ENCODE measurements at regions not wholly inside any gene's neighbourhood (a gene's known extent, or its start where the extent isn't known, plus 50 kb on each side); places are given as distances from the start of the nearest gene placed in this dataset.

DNA sequence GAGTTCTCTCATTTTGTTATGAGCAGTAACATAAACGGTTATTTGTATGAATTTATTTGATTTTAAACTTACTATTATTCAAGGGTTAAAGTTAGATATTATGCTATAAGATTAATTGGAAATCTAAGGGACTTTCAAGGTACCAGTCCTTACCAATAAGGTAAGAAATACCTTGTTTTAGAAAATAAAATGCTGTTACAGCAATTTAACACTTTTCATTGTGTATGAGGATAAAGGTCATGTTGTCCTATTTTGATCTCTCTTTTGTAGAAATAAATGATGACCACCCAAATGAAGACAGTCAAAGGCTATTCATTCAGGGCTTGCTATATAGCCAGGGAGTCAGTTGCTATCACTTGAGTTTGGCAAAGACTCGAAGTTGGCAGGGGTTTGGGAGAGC is 1185.9 kb upstream of the GOT2 start:
- H3K27ac ChIP-seq: no peak overlapping the region
- no peak for FAIRE-seq
- 21% methylated on average over 2 of the region's 2 CpGs for WGBS (ENCODE audit: missing lambda C conversion rate)

DNA sequence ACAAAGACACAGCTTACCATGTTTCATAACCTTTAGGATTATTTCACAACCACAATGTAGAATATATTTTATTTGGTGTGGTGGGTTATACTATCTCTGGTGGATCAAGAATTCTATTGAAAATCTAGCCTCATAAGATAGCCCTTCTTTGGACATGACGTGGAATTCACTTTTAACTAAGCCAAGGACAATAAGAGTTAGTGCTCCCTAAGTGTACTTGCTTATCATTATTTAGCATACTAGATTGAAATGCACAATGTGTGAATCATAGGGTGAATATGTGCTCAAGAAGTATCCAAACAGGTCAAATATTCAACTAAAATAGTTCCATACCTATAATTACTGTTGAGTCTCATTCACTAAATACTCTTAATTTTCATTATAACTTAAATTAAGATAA is 1179.5 kb upstream of the GOT2 start:
- POLR2A ChIA-PET: no interaction called here
- 61% methylated on average over 1 of the region's 1 CpG for WGBS (ENCODE audit: missing lambda C conversion rate)

More for the DNA sequence above, 1185.9 kb upstream of the GOT2 start:
- ATAC-seq (no peak), DNase-seq (ENCODE audit: low read depth in 1 of 2, low spot score in 1 of 2) (no peak)
- CTCF ChIA-PET: interaction anchor here (0.6 kb wide), 2 partner anchors 32 to 321 kb away, joined by 3 to 5 read pairs; no protein-coding TSS in a partner anchor
- Histone ChIP-seq H3K4me3 (no peak overlapping the region), H3K9me3 (no peaks in the 10 kb centered on the region), H3K4me1 (no peaks in the 10 kb centered on the region), H3K4me2 (no peak overlapping the region)
- POLR2A ChIA-PET: no interaction called here
- TF ChIP-seq MAFK (IDR thresholded peaks at IDR 0.05; ENCODE audit: partially characterized antibody): peak; percentile 81
- TF ChIP-seq ESRRA (IDR thresholded peaks at IDR 0.05; ENCODE audit: borderline replicate concordance, low read length): no peak
- no peak for TF ChIP-seq ZSCAN20 (CRISPR knock-in tag; IDR thresholded peaks at IDR 0.05)

DNA sequence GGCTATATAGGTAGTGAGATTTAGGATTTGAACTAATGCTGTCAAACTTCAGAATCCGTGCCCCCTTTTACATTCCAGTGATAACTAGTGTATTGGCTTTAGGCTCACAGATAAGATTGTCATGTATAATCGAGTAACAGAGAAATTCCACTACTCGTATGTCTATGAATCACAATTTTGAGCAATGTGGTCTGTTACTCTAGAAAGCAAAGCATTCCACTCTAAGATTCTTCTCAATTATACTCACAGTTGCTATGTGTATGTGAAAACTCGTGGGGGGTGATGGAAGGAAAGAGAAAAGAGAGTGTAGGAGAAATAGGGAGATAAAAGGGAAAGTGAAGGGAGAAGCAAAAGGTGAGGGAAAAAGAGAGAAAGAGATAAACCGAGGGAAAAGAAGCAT is 1175.1 kb upstream of the GOT2 start:
- ChIA-PET CTCF (interaction anchor here (0.5 to 0.7 kb wide), 2 partner anchors 59 to 1385 kb away, joined by 3 read pairs; no protein-coding TSS in a partner anchor), POLR2A (no interaction called here)
- Histone ChIP-seq H3K4me2 (peak overlapping the region; percentile 23; the same call in 1 of the 3 replicates), H3K9me3 (no peaks in the 10 kb centered on the region), H3K4me1 (peaks cover 33% of the 10 kb centered on the region), H3K27ac (0 out of 6 replicates have a peak overlapping the region, but pooled peaks of 1 of the 2 experiments have one; percentile 21), H3K4me3 (no peak overlapping the region)
- DNase-seq (ENCODE audit: low read depth in 1 of 2, low spot score in 1 of 2) (no peak), FAIRE-seq (no peak), ATAC-seq (no peak)
- 32% methylated on average over 5 of the region's 5 CpGs for WGBS (ENCODE audit: missing lambda C conversion rate)
- TF ChIP-seq, protein P1, sequence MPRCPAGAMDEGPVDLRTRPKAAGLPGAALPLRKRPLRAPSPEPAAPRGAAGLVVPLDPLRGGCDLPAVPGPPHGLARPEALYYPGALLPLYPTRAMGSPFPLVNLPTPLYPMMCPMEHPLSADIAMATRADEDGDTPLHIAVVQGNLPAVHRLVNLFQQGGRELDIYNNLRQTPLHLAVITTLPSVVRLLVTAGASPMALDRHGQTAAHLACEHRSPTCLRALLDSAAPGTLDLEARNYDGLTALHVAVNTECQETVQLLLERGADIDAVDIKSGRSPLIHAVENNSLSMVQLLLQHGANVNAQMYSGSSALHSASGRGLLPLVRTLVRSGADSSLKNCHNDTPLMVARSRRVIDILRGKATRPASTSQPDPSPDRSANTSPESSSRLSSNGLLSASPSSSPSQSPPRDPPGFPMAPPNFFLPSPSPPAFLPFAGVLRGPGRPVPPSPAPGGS (IDR thresholded peaks at IDR 0.05): no peak
- TF ChIP-seq MYC (IDR thresholded peaks at IDR 0.05; ENCODE audit: borderline replicate concordance, low read length): no peak
- TF ChIP-seq, protein P2, sequence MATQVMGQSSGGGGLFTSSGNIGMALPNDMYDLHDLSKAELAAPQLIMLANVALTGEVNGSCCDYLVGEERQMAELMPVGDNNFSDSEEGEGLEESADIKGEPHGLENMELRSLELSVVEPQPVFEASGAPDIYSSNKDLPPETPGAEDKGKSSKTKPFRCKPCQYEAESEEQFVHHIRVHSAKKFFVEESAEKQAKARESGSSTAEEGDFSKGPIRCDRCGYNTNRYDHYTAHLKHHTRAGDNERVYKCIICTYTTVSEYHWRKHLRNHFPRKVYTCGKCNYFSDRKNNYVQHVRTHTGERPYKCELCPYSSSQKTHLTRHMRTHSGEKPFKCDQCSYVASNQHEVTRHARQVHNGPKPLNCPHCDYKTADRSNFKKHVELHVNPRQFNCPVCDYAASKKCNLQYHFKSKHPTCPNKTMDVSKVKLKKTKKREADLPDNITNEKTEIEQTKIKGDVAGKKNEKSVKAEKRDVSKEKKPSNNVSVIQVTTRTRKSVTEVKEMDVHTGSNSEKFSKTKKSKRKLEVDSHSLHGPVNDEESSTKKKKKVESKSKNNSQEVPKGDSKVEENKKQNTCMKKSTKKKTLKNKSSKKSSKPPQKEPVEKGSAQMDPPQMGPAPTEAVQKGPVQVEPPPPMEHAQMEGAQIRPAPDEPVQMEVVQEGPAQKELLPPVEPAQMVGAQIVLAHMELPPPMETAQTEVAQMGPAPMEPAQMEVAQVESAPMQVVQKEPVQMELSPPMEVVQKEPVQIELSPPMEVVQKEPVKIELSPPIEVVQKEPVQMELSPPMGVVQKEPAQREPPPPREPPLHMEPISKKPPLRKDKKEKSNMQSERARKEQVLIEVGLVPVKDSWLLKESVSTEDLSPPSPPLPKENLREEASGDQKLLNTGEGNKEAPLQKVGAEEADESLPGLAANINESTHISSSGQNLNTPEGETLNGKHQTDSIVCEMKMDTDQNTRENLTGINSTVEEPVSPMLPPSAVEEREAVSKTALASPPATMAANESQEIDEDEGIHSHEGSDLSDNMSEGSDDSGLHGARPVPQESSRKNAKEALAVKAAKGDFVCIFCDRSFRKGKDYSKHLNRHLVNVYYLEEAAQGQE (IDR thresholded peaks at IDR 0.05): no peak
- TF ChIP-seq JUNB (IDR thresholded peaks at IDR 0.05): no peak
- TF ChIP-seq TP53 (CRISPR knock-in tag; IDR thresholded peaks at IDR 0.05): no peak
- TF ChIP-seq HOXB5 (CRISPR knock-in tag; IDR thresholded peaks at IDR 0.05): no peak
- TF ChIP-seq ZSCAN20 (CRISPR knock-in tag; IDR thresholded peaks at IDR 0.05): no peak
- TF ChIP-seq GATA3 (IDR thresholded peaks at IDR 0.05; ENCODE audit: borderline replicate concordance): no peak
- TF ChIP-seq NR3C1 (IDR thresholded peaks at IDR 0.05): no peak
- TF ChIP-seq RCOR1 (IDR thresholded peaks at IDR 0.05; ENCODE audit: low read depth, low read length): no peak
- TF ChIP-seq FOSL2 (IDR thresholded peaks at IDR 0.05): no peak
- no peak for TF ChIP-seq FOSL2 (CRISPR knock-in tag; IDR thresholded peaks at IDR 0.05)
- no peak for TF ChIP-seq RAD21 (conservative IDR thresholded peaks at IDR 0.05 in 1 of 2, IDR thresholded peaks at IDR 0.05 in 1 of 2)
- no peak for TF ChIP-seq NFE2L2 (conservative IDR thresholded peaks at IDR 0.05; ENCODE audit: low read length)
- no peak for TF ChIP-seq RNF2 (IDR thresholded peaks at IDR 0.05; ENCODE audit: borderline replicate concordance, low read depth)
- no peak for TF ChIP-seq EHF (CRISPR knock-in tag; IDR thresholded peaks at IDR 0.05)
- no peak for TF ChIP-seq JUN (IDR thresholded peaks at IDR 0.05)

More for the DNA sequence above, 1179.5 kb upstream of the GOT2 start:
- ATAC-seq: no peak
- no peak overlapping the region for H3K4me3 ChIP-seq
- TF ChIP-seq HDAC2 (IDR thresholded peaks at IDR 0.05) (no peak), CHD2 (IDR thresholded peaks at IDR 0.05; ENCODE audit: low read length, partially characterized antibody) (no peak), TP53 (CRISPR knock-in tag; IDR thresholded peaks at IDR 0.05) (no peak), HOXB13 (CRISPR knock-in tag; IDR thresholded peaks at IDR 0.05; ENCODE audit: low read depth) (no peak), POLR2AphosphoS2 (conservative IDR thresholded peaks at IDR 0.05; ENCODE audit: low read length) (no peak), RCOR1 (IDR thresholded peaks at IDR 0.05; ENCODE audit: low read depth, low read length) (no peak), RFX5 (IDR thresholded peaks at IDR 0.05) (no peak), PHF8 (IDR thresholded peaks at IDR 0.05; ENCODE audit: borderline replicate concordance, low read depth) (no peak), ZFP36 (IDR thresholded peaks at IDR 0.05; ENCODE audit: borderline replicate concordance, partially characterized antibody) (no peak), ESRRA (IDR thresholded peaks at IDR 0.05; ENCODE audit: borderline replicate concordance, low read length) (no peak), SMC3 (IDR thresholded peaks at IDR 0.05) (no peak), CBX2 (IDR thresholded peaks at IDR 0.05; ENCODE audit: borderline replicate concordance, low read depth) (no peak), MAFK (IDR thresholded peaks at IDR 0.05; ENCODE audit: partially characterized antibody) (no peak), HEYL (CRISPR knock-in tag; IDR thresholded peaks at IDR 0.05) (no peak), CBX8 (IDR thresholded peaks at IDR 0.05) (no peak), ZSCAN20 (CRISPR knock-in tag; IDR thresholded peaks at IDR 0.05) (no peak), EHF (CRISPR knock-in tag; IDR thresholded peaks at IDR 0.05) (no peak)
- TF ChIP-seq, protein P3, sequence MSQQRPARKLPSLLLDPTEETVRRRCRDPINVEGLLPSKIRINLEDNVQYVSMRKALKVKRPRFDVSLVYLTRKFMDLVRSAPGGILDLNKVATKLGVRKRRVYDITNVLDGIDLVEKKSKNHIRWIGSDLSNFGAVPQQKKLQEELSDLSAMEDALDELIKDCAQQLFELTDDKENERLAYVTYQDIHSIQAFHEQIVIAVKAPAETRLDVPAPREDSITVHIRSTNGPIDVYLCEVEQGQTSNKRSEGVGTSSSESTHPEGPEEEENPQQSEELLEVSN (IDR thresholded peaks at IDR 0.05; ENCODE audit: borderline replicate concordance, low read depth): no peak
- TF ChIP-seq, protein P4, sequence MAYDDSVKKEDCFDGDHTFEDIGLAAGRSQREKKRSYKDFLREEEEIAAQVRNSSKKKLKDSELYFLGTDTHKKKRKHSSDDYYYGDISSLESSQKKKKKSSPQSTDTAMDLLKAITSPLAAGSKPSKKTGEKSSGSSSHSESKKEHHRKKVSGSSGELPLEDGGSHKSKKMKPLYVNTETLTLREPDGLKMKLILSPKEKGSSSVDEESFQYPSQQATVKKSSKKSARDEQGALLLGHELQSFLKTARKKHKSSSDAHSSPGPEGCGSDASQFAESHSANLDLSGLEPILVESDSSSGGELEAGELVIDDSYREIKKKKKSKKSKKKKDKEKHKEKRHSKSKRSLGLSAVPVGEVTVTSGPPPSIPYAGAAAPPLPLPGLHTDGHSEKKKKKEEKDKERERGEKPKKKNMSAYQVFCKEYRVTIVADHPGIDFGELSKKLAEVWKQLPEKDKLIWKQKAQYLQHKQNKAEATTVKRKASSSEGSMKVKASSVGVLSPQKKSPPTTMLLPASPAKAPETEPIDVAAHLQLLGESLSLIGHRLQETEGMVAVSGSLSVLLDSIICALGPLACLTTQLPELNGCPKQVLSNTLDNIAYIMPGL (CRISPR knock-in tag; IDR thresholded peaks at IDR 0.05; ENCODE audit: borderline replicate concordance): no peak
- TF ChIP-seq, protein P5, sequence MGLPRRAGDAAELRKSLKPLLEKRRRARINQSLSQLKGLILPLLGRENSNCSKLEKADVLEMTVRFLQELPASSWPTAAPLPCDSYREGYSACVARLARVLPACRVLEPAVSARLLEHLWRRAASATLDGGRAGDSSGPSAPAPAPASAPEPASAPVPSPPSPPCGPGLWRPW (IDR thresholded peaks at IDR 0.05): no peak
- H3K4me1 ChIP-seq: peaks cover 12% of the 10 kb centered on the region; the same call in 2 of the 3 replicates
- CTCF ChIA-PET: no interaction called here
- H3K9me3 ChIP-seq: no peaks in the 10 kb centered on the region
- H3K27ac ChIP-seq: no peak overlapping the region
- no peak overlapping the region for H3K4me2 ChIP-seq
- no peak for FAIRE-seq
- no peak for DNase-seq (ENCODE audit: low read depth in 1 of 2, low spot score in 1 of 2)
